GM21367 (cell line): ENCODE measurements at regions not wholly inside any gene's neighbourhood (a gene's known extent, or its start where the extent isn't known, plus 50 kb on each side); places are given as distances from the start of the nearest gene placed in this dataset.

Experiments used
- ATAC-seq: cut with Tn5 transposase; IDR thresholded peaks from one replicate; pipeline ENCODE4 v1.9.1; 2021; ENCODE audit not compliant: unreplicated experiment

DNA sequence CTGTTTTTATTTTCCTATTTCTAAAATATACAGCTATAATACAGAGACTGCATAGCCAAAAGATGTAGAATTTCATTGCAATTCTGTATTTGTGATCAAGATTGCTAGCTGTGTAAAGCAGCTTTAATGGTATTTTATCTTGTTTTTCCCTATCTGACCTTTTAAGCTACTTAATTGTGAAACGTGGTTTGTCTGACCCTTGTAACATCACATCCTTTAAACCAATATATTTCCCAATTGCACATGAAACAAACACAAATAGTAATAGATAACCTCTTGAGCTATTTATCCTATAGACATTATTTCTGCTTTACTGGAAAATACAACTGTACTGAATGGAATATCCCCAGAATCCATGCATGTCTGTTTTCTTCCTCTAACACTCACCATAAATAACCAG, 112.2 kb upstream of the PLPPR4 start:
- no peak for ATAC-seq

DNA sequence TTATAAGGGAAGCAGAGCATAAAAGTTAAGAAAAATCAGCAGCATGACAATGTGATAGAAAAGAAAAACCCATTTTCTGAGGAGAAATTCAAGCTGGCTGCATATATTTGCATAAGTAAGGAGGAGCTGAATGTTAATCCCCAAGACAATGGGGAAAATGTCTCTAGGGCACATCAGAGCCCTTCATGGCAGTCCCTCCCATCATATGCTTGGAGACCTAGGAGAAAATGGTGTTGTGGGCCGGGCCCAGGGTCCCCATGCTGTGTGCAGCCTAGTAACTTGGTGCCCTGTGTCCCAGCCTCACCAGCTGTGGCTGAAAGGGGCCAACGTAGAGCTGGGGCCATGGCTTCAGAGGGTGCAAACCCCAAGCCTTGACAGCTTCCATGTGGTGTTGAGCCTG, 100.6 kb upstream of the PLPPR4 start:
- ATAC-seq, result no peak

DNA sequence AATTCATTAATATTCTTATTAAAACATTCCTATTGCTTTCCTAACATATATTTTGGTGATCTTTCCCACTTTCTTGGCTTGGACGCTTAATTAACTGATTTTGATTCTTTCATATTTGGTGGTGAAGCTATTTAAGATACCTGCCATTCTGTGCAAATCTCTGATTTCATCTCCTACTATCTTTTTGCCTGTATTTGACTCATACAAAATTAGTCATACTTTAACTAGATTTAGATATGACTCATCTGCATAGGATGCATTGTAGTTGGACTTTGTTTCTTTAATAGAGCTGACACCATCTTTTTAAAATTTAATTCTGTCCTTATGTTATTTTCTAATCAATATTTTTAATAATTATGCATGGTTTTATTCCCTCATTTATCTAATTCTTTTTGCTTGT, 93.8 kb upstream of the PLPPR4 start:
- no peak for ATAC-seq

DNA sequence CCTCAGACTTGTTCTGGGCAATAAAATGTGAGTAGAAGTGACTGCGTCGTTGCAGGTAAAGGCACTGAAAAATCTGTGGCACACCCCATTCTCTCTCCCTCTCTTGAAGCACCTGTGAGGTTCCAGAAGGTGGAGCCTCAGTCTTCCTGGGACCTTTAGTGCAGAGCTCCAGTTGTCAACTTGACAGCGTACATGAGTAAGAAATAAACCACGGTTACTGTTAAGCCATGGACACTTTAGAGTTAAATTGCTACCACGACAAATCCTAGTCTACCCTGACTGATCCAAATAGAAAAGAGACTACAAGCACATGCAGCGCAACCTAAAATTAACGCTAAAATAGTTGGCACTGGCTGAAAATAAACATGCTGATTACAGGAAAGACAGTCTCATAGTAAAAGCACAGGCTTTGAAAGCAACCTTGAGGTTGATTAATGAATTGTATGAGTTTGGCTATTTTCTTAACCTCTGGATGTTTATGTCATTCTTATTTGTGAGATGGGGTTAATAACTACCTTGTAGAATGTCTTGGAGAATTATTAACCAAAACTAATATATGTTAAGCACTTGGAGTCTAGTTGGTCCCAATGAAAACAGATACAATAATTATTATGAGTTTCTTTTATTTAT, 93.0 kb upstream of the PLPPR4 start:
- ATAC-seq, result no peak

DNA sequence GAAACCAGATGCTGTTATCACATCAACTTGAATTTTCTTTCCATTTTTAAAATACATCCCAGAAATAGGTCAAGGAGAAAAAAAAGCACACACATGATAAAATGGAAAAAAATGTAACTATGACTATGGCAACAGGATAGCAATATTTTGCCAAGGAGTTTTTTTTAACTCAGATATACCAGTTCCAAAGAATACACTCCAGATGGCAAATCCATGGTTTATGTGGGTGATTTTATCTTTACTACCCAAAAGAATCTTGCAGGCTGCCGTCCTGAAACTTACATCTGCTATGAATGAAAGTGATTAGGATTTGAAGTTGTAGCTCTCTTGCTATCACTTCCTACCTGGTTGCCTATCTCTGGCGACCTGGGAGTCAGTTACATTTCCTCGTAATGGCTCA, 91.0 kb upstream of the PLPPR4 start:
- no peak for ATAC-seq

DNA sequence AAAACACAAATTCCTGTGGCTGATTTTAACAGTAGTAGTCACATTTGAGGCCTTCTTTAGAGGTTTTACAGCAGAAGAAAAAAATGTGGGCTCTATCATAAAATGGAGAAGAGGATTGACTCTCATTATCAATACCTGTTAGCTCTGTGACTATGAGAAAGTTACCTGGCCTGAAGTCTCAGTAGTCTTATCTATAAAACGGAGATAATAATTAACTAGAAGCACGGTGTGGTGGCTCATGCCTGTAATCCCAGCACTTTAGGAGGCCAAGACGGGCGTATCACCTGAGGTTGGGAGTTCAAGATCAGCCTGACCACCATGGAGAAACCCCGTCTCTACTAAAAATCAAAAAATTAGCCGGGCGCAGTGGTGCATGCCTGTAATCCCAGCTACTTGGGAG, 90.4 kb upstream of the PLPPR4 start:
- ATAC-seq, result no peak

DNA sequence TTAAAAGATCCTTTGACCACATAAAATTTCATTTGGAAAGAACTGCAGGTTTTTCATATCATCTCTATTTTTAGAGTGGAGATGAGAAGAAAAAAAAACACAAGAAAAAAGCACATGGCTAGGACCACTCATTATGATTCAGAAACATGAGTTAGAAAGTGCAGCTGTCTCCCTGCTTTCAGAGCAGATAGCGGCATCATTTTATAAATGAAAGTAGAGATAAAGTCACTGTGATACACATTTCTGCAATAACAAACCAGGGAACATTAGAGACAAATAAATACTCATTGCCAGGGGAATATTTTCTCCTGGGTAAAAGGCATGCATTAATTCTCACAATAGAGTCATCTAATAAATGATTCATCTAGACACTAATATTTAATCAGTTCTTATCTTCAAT, 87.5 kb upstream of the PLPPR4 start:
- no peak for ATAC-seq

DNA sequence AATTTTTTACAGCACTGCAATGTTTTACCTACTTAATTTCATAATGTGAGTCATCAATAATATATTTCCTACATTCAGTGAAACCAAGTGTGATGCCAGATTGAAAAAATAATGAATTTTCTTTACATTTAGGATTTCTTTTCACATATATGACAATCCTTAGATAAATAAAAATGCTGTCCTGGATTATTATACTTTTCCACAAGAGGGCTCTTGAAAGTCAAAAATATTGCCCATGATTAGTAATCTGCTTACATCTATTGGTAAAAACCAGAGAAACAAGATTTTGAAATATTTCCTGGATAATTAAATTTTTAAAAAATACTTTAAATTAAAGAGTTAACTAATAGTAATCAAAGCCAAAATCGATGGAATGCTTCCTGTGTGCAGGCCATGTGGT, 86.8 kb upstream of the PLPPR4 start:
- no peak for ATAC-seq

DNA sequence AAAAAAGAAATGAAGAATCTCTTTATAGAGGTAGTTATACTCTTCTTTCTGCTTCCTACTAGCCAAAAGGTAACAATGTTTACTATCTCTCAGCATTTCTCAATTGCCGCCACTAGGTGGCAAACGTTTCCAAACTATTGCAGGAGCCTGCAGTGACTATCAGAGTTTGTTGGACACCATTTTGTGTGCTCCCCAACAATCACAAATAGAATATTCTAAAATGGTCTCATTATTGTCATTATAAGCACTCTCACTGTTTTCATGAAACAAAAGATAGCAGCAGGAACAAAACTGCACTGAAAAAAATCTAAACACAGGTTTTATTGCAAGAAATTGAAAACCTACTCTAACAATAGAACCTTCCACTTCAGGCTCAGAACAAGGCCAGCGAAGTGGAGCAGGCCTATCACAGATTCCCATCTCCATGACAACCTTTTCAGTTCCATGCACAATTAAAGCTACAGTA, 83.9 kb upstream of the PLPPR4 start:
- ATAC-seq, result peak; percentile 99

DNA sequence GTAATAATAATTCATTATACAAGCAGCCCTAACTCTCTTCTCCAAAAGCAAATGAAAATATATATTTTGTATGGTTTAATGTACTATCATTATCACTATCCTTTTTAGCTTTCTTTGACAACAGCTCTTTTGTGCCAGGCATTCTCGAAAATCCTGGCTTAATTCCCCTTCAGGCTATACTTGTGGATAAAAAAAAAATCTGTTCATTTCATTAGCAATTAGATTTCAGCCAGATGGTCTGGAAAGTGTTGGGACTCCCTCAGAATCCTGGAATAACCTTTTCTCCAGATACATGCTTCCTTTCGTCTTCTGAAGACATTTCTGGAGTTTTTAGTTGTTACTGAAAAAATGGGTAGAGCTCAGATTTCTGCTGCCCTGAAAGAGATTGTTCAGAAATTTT, 83.4 kb upstream of the PLPPR4 start:
- no peak for ATAC-seq

DNA sequence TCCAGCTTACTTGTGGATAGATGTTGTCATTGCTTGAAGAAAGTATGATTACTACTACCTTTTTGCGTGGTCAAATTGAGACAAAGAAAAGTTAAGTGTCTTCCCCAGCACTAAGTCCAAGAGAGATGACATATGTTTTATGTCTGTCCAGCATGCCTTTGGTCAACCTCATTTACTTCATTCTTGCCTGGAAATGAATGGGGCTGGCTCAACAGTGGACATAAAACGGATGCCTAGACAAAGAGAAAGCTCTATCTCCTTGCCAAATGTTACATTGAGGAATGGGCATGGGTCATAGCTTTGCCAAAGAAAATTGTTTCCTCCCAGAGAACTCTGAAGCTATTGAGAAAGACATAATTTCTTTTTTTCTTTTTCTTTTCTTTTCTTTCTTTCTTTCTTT, 82.4 kb upstream of the PLPPR4 start:
- no peak for ATAC-seq

DNA sequence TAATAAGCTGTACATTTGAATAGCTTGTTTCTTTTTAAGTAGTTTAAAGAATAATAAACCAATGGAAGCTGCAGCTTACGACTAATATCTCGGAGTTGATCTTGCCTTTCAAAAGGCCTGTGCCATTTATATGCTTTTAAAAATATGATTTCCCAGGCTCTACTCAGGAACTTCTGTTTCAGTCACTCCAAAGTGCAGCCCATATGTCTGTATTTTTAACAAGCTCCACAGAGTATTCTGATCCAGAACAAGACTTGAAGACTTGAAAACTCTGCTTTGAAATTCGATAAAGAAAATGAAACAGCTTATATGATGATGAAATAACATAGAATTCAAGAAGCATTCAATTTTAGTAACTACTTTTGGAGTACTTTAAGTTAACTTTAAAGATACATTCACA, 79.1 kb upstream of the PLPPR4 start:
- no peak for ATAC-seq

DNA sequence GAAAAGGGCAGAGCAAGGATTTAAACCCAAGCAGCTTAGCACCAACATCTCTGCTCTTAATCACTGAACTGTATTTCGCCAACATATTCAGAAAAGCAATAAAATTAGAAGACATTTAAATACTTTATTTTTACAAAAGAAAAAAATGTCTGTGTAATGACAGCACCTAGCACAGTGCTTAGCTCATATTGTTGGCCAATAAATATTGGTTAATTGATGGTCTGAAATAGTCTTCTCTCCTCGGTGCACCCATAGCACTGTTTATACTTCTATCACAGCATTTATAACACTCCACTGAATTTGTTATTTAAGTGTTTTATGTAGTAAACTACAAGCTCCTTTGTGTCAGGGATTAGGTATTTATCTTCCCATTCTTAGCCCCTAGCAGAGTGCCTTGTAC, 70.9 kb upstream of the PLPPR4 start:
- ATAC-seq, result no peak

DNA sequence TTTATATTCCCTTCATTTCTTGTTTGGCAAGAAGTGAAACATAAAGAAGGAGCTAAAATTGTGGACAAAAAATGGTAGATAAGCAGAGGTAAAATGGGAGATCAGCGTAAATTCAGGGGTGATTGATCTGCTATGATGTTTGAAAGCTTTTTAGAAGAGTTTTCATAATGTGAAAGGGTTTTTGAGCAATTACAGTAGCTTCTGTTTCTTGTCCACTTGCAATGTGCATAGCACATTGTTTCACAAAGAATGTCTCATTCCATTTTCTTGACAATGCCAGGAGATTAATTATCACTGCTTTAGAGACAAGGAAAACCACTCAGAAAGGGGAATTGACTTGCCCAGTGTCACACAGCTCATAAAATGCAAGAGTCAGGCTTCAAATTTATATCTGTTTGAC, 65.9 kb upstream of the PLPPR4 start:
- ATAC-seq, result no peak

DNA sequence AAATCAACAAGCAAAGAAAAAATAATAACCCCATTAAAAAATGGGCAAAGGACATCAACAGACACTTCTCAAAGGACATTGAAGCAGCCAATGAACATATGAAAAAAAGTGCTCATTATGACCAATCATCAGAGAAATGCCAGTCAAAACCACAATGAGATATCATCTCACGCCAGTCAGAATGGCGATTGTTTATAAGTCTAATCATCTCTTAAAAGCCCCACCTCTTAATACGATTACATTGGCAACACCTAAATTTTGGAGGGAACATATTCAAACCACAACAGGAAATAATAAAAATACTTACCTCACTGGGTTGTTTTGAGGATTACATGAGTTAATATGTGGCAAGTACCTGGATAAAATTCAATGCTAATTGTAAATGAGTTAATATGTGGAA, 57.1 kb upstream of the PLPPR4 start:
- ATAC-seq, result no peak
